Smooth muscle cell (in vitro differentiated cells): ENCODE measurements at regions not wholly inside any gene's neighbourhood (a gene's known extent, or its start where the extent isn't known, plus 50 kb on each side); places are given as distances from the start of the nearest gene placed in this dataset.

Source experiments
- DNase-seq: peaks from one replicate; lab custom pipeline; 2025; ENCODE audit not compliant: unreplicated experiment; lab: John Stamatoyannopoulos, UW
- H2AFZ ChIP-seq: fragments of 200-600 bp; sonication (generic); 2 replicates; pipeline ENCODE4 v1.6.0; 2016; ENCODE audit warnings: antibody characterized with exemption, low read depth, mild to moderate bottlenecking
- H3F3A ChIP-seq: fragments of 200-600 bp; sonication (generic); 2 replicates; pipeline ENCODE4 v1.6.0; 2017; ENCODE audit warnings: antibody characterized with exemption, low read depth
- H3K27ac ChIP-seq: fragments of 200-600 bp; sonication (generic); 2 replicates; pipeline ENCODE4 v1.5.1; 2016; ENCODE audit warnings: low read depth, mild to moderate bottlenecking
- H3K27me3 ChIP-seq: fragments of 200-600 bp; sonication (generic); 2 replicates; pipeline ENCODE4 v1.6.1; 2016; ENCODE audit warnings: low read depth, mild to moderate bottlenecking
- H3K36me3 ChIP-seq: fragments of 200-600 bp; sonication (generic); 2 replicates; pipeline ENCODE4 v1.5.1; 2016; ENCODE audit warnings: low read depth
- H3K4me1 ChIP-seq: fragments of 200-600 bp; sonication (generic); 2 replicates; pipeline ENCODE4 v1.5.1; 2016; ENCODE audit warnings: low read depth
- H3K4me2 ChIP-seq: fragments of 200-600 bp; sonication (generic); 2 replicates; pipeline ENCODE4 v1.6.0; 2016; ENCODE audit warnings: mild to moderate bottlenecking
- H3K4me3 ChIP-seq: fragments of 200-600 bp; sonication (generic); 2 replicates; pipeline ENCODE4 v1.5.1; 2016; ENCODE audit warnings: mild to moderate bottlenecking
- H3K79me2 ChIP-seq: fragments of 200-600 bp; sonication (generic); 2 replicates; pipeline ENCODE4 v1.6.0; 2016; ENCODE audit warnings: low read depth, mild to moderate bottlenecking
- H3K9ac ChIP-seq: fragments of 200-600 bp; sonication (generic); 2 replicates; pipeline ENCODE4 v1.6.0; 2016; ENCODE audit warnings: low read depth
- H3K9me3 ChIP-seq: fragments of 200-600 bp; sonication (generic); replicated peaks from 2 replicates; pipeline ENCODE4 v1.5.1; 2016; ENCODE audit warnings: low read depth
- H4K20me1 ChIP-seq: fragments of 200-600 bp; sonication (generic); 2 replicates; pipeline ENCODE4 v1.6.0; 2016; ENCODE audit warnings: low read depth
- WGBS: methylation state at CpG from one replicate; pipeline ENCODE4 v1.1.7; 2016; ENCODE audit warnings: low lambda C conversion rate; 5-methylcytosine and 5-hydroxymethylcytosine counted together
- TF ChIP-seq, protein P1 (sequence below): fragments of 200-600 bp; sonication (generic); IDR thresholded peaks from 2 replicates; pipeline ENCODE4 v1.5.1; 2017; ENCODE audit warnings: borderline replicate concordance, mild to moderate bottlenecking, antibody characterized with exemption; ENCODE audit not compliant: insufficient read depth, poor library complexity, severe bottlenecking

DNA sequence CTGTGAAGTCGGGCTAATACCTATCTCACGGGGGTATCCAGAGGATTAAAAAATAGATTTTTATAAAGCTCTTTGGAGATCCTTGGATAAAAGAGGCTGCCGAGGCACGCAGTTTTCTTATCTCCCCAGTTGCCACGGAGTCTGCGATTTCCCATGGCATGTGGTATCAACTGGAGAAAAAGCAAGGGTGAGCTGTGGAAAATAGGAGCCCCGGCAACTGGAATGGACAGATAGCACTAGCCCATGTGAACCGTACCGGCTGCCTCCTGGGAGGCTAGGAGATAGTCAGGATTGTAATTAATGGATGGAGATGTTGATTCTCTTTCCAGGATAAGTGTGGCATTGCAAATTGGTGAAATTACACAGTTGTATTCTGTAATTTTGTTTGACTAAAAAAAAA, 407.6 kb upstream of the KCNH7 start:
- Histone ChIP-seq H3K27me3 (no peaks in the 10 kb centered on the region), H3F3A (no peaks in the 10 kb centered on the region), H3K36me3 (no peaks in the 10 kb centered on the region), H3K9ac (no peak overlapping the region), H3K27ac (no peak overlapping the region), H3K4me1 (peaks cover 31% of the 10 kb centered on the region), H3K4me2 (no peak overlapping the region), H3K9me3 (no peaks in the 10 kb centered on the region), H3K4me3 (no peak overlapping the region), H2AFZ (no peak overlapping the region), H3K79me2 (no peaks in the 10 kb centered on the region), H4K20me1 (no peaks in the 10 kb centered on the region)
- 76% methylated on average over 9 of the region's 9 CpGs for WGBS
- TF ChIP-seq, protein P1, sequence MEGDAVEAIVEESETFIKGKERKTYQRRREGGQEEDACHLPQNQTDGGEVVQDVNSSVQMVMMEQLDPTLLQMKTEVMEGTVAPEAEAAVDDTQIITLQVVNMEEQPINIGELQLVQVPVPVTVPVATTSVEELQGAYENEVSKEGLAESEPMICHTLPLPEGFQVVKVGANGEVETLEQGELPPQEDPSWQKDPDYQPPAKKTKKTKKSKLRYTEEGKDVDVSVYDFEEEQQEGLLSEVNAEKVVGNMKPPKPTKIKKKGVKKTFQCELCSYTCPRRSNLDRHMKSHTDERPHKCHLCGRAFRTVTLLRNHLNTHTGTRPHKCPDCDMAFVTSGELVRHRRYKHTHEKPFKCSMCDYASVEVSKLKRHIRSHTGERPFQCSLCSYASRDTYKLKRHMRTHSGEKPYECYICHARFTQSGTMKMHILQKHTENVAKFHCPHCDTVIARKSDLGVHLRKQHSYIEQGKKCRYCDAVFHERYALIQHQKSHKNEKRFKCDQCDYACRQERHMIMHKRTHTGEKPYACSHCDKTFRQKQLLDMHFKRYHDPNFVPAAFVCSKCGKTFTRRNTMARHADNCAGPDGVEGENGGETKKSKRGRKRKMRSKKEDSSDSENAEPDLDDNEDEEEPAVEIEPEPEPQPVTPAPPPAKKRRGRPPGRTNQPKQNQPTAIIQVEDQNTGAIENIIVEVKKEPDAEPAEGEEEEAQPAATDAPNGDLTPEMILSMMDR = no peak
- no peak for DNase-seq

DNA sequence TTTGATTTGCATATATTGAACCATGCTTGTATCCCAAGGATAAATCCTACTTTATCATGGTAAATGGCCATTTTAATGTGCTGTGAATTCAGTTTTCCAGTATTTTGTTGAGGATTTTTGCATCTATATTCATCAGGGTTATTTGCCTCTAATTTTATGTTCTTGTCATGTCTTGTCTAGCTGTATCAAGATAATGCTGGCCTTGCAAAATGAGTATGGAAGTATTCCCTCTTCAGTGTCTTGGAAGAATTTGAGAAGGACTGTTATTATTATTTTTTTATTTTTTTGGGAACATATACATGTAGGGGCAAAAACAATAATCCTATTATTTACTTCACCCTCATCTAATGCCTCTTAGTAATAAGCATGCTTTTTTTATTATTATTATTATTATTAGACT, 398.0 kb upstream of the KCNH7 start:
- no peak overlapping the region for H3K4me3 ChIP-seq
- no peak overlapping the region for H3K9ac ChIP-seq
- H3K4me2 ChIP-seq = no peak overlapping the region
- TF ChIP-seq, protein P1 = no peak
- no peak overlapping the region for H2AFZ ChIP-seq
- no peaks in the 10 kb centered on the region for H3K27me3 ChIP-seq
- no peak for DNase-seq
- H4K20me1 ChIP-seq = no peaks in the 10 kb centered on the region
- H3K4me1 ChIP-seq = no peaks in the 10 kb centered on the region
- H3K27ac ChIP-seq = no peak overlapping the region
- H3K36me3 ChIP-seq = no peaks in the 10 kb centered on the region
- H3K9me3 ChIP-seq = no peaks in the 10 kb centered on the region
- H3F3A ChIP-seq = no peaks in the 10 kb centered on the region
- no peaks in the 10 kb centered on the region for H3K79me2 ChIP-seq

DNA sequence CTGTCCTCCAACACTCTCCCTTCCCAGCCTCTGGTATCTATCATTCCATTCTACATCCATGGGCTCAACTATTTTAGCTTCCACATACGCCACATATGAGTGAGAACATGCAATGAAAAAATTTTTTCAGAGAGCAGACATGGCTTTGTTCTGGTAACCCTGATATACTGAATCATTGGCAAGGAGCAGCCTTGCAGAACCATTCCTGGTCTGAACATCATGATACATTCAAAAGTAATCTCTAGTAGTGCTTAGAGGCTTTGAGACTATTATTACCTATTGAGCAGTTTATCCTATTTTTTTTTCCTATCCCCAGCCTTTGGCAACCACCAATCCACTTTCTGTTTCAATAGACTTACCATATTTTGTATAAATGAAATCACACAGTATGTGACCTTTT, 393.1 kb upstream of the KCNH7 start:
- Histone ChIP-seq H2AFZ (no peak overlapping the region), H3K79me2 (no peaks in the 10 kb centered on the region), H3K4me1 (no peaks in the 10 kb centered on the region), H3K9me3 (no peaks in the 10 kb centered on the region), H3K36me3 (no peaks in the 10 kb centered on the region), H4K20me1 (no peaks in the 10 kb centered on the region), H3K4me3 (no peak overlapping the region), H3K27me3 (no peaks in the 10 kb centered on the region), H3K27ac (no peak overlapping the region), H3F3A (no peaks in the 10 kb centered on the region), H3K9ac (no peak overlapping the region), H3K4me2 (no peak overlapping the region)
- 87% methylated on average over 1 of the region's 1 CpG for WGBS
- no peak for DNase-seq
- TF ChIP-seq, protein P1 = no peak

DNA sequence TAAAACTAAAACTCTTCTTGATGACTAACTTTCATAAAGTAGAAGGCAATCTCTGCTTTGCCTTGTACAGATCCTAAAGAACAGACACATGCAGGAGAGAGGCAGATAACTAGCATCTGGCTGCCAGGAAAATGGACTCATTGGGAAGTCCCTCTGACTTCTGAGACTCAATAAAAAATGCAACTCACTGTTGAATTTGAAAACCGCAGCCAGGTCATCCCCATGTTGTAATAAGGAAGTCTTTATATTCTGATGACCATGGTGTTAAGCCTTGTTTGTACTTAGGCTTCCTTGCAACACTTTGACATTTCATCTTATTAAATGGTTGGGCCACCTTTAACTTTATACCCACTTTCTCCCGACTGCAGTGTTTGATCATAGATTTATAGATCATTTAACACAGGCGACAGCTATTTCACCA, 375.1 kb upstream of the KCNH7 start:
- Histone ChIP-seq H3K9me3 (no peaks in the 10 kb centered on the region), H2AFZ (no peak overlapping the region), H3F3A (no peaks in the 10 kb centered on the region), H3K79me2 (no peaks in the 10 kb centered on the region), H3K27ac (peak overlapping the region; percentile 66), H3K27me3 (no peaks in the 10 kb centered on the region), H3K36me3 (no peaks in the 10 kb centered on the region), H3K4me3 (no peak overlapping the region), H3K9ac (no peak overlapping the region), H3K4me2 (no peak overlapping the region), H3K4me1 (peaks cover 10% of the 10 kb centered on the region), H4K20me1 (no peaks in the 10 kb centered on the region)
- DNase-seq = no peak
- TF ChIP-seq, protein P1 = no peak
- 64% methylated on average over 3 of the region's 3 CpGs for WGBS
